ENCODE measurements at regions not wholly inside any gene's neighbourhood (a gene's known extent, or its start where the extent isn't known, plus 50 kb on each side); places are given as distances from the start of the nearest gene placed in this dataset.
"Not testable (repeated sequence)": the region's sequence is repeated elsewhere in the genome, so short reads cannot be mapped to it uniquely, and the experiment has no call there.

DNA sequence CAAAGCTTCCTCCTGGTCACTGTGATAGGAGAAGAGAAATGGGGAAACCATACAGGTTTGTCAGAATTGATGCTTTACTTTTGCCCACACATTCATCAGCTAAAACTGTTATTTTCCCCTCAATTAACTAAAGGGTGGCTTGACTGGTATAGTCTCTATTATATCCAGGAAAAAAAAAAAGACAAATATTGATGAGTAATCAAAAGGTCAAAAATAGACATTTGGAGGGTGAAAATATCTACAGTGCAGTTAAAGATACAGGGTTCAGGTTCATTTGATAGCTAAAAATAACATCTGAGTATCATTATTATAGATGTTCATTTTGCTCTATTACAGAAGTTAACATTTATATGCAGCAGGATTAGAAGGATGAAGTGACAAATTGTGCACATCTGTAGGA, 577.6 kb upstream of the FAM98A start:
- Histone ChIP-seq H3K4me3 (ENCODE audit: low read length in 2 of 2) (no peak overlapping the region), H3K9me3 (ENCODE audit: control insufficient read depth, low read length) (no peaks in the 10 kb centered on the region), H3K27ac (ENCODE audit: low read depth in 1 of 2, low read length in 2 of 2) (no peak overlapping the region), H3K36me3 (ENCODE audit: control insufficient read depth in 1 of 2, insufficient read depth in 2 of 2, low read length in 1 of 2) (no peaks in the 10 kb centered on the region), H3K4me1 (ENCODE audit: control insufficient read depth in 1 of 2, insufficient read depth in 2 of 2, low read length in 2 of 2) (no peaks in the 10 kb centered on the region), H3K27me3 (ENCODE audit: control insufficient read depth in 1 of 2, insufficient read depth in 2 of 2, low read length in 1 of 2) (no peaks in the 10 kb centered on the region)
- DNase-seq, result no peak
- intact Hi-C loops (cut with DNase I), result no loop called here
- ATAC-seq (ENCODE audit: low FRiP score), result no peak

DNA sequence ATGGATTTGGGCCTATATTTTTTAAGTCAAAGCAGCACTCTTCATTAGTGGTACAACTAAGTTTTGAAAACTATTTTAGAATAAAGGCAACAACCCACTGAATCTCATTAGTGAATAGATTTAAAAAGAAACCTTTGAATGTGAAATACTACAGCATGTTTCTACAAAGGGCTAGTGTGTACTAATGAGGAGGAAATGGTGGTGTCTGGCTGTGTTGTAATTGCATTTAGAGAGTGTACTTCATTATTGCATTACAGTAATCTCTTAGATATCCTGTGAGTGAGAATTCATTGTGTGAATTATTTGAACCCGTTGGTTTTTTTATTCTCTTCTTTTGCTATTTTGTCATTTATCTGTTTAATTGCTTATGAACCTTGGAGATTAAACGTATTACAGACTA, 575.4 kb upstream of the FAM98A start:
- no peaks in the 10 kb centered on the region for H3K9me3 ChIP-seq (ENCODE audit: control insufficient read depth, low read length)
- ATAC-seq (ENCODE audit: low FRiP score), result no peak
- 74 to 83% methylated on average over 2 of the region's 2 CpGs for WGBS, 2 donors
- no peaks in the 10 kb centered on the region for H3K27me3 ChIP-seq (ENCODE audit: control insufficient read depth in 1 of 2, insufficient read depth in 2 of 2, low read length in 1 of 2)
- DNase-seq, result no peak
- H3K36me3 ChIP-seq (ENCODE audit: control insufficient read depth in 1 of 2, insufficient read depth in 2 of 2, low read length in 1 of 2), result no peaks in the 10 kb centered on the region
- H3K4me3 ChIP-seq (ENCODE audit: low read length in 2 of 2), result no peak overlapping the region
- intact Hi-C loops (cut with DNase I), result no loop called here
- H3K4me1 ChIP-seq (ENCODE audit: control insufficient read depth in 1 of 2, insufficient read depth in 2 of 2, low read length in 2 of 2), result no peaks in the 10 kb centered on the region
- no peak overlapping the region for H3K27ac ChIP-seq (ENCODE audit: low read depth in 1 of 2, low read length in 2 of 2)

DNA sequence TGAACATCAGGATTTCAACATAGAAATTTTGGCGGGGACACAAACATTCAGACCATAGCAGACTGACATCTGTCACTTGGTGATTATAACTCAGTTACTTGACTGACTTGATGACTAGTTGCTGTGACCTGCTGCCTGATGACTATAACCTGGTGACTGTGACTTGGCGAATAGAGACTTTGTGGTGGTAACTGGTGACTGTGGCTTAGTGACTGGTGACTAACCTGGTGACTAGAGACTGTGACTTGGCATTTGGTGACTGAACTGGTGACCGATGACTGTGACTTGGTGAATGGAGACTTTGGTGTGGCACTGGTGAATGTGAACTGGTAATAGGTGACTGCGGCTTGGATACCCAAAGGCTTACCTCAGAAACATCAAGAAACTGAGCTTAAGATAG, 563.1 kb upstream of the FAM98A start:
- no peak for ATAC-seq (ENCODE audit: low FRiP score)
- Histone ChIP-seq H3K27ac (ENCODE audit: low read depth in 1 of 2, low read length in 2 of 2) (no peak overlapping the region), H3K27me3 (ENCODE audit: control insufficient read depth in 1 of 2, insufficient read depth in 2 of 2, low read length in 1 of 2) (no peaks in the 10 kb centered on the region), H3K4me3 (ENCODE audit: low read length in 2 of 2) (no peak overlapping the region), H3K4me1 (ENCODE audit: control insufficient read depth in 1 of 2, insufficient read depth in 2 of 2, low read length in 2 of 2) (no peaks in the 10 kb centered on the region), H3K36me3 (ENCODE audit: control insufficient read depth in 1 of 2, insufficient read depth in 2 of 2, low read length in 1 of 2) (no peaks in the 10 kb centered on the region), H3K9me3 (ENCODE audit: control insufficient read depth, low read length) (no peaks in the 10 kb centered on the region)
- 93 to 94% methylated on average over 4 of the region's 4 CpGs for WGBS, 2 donors
- DNase-seq, result no peak
- intact Hi-C loops (cut with DNase I), result no loop called here

DNA sequence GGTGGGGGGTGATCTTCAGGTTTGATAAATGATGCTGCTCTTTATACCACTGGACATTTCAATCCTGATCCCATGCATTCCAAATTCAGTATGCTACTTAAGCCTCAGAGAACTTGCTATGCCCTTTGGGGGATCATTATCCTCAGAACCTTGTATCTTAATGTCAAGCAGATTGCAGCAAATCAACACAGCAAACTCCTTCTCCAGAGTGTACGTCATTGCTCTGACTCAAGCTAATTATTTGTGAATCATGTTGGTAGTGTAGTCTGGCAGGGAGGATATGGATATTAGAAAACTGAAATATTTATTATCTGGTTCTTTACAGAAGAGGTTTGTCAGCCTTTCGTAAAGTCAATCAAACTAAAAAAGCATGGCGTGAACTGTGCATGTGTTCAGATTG, 562.5 kb upstream of the FAM98A start:
- no peak for ATAC-seq (ENCODE audit: low FRiP score)
- H3K36me3 ChIP-seq (ENCODE audit: control insufficient read depth in 1 of 2, insufficient read depth in 2 of 2, low read length in 1 of 2), result no peaks in the 10 kb centered on the region
- no peaks in the 10 kb centered on the region for H3K4me1 ChIP-seq (ENCODE audit: control insufficient read depth in 1 of 2, insufficient read depth in 2 of 2, low read length in 2 of 2)
- no peak overlapping the region for H3K4me3 ChIP-seq (ENCODE audit: low read length in 2 of 2)
- intact Hi-C loops (cut with DNase I), result no loop called here
- WGBS, 2 donors, result 67 to 74% methylated on average over 3 of the region's 3 CpGs
- no peak for DNase-seq
- no peaks in the 10 kb centered on the region for H3K27me3 ChIP-seq (ENCODE audit: control insufficient read depth in 1 of 2, insufficient read depth in 2 of 2, low read length in 1 of 2)
- no peak overlapping the region for H3K27ac ChIP-seq (ENCODE audit: low read depth in 1 of 2, low read length in 2 of 2)
- H3K9me3 ChIP-seq (ENCODE audit: control insufficient read depth, low read length), result no peaks in the 10 kb centered on the region

DNA sequence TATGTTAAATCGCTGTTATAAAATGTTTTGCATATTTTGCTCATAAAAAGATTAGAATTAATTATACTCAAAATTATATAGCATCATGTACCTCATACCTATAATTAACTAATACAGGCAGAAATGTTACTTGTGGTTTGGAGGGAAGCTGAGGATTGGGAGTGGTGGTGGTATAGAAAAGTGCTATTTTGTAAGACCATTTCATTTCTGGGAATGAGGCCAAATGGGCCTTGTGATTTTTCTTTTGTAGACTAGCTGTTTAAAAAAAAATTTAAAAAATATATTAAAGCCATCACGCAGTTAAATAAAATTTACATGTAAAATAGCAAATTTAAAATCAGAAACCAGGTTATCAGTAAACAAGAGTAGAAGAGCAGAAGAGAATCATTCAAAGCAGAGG, 560.8 kb upstream of the FAM98A start:
- WGBS, 2 donors, result 74 to 80% methylated on average over 2 of the region's 2 CpGs
- ATAC-seq (ENCODE audit: low FRiP score), result no peak
- no peak for DNase-seq
- no peaks in the 10 kb centered on the region for H3K9me3 ChIP-seq (ENCODE audit: control insufficient read depth, low read length)
- H3K4me1 ChIP-seq (ENCODE audit: control insufficient read depth in 1 of 2, insufficient read depth in 2 of 2, low read length in 2 of 2), result no peaks in the 10 kb centered on the region
- no peak overlapping the region for H3K4me3 ChIP-seq (ENCODE audit: low read length in 2 of 2)
- intact Hi-C loops (cut with DNase I), result no loop called here
- no peak overlapping the region for H3K27ac ChIP-seq (ENCODE audit: low read depth in 1 of 2, low read length in 2 of 2)
- no peaks in the 10 kb centered on the region for H3K36me3 ChIP-seq (ENCODE audit: control insufficient read depth in 1 of 2, insufficient read depth in 2 of 2, low read length in 1 of 2)
- no peaks in the 10 kb centered on the region for H3K27me3 ChIP-seq (ENCODE audit: control insufficient read depth in 1 of 2, insufficient read depth in 2 of 2, low read length in 1 of 2)

DNA sequence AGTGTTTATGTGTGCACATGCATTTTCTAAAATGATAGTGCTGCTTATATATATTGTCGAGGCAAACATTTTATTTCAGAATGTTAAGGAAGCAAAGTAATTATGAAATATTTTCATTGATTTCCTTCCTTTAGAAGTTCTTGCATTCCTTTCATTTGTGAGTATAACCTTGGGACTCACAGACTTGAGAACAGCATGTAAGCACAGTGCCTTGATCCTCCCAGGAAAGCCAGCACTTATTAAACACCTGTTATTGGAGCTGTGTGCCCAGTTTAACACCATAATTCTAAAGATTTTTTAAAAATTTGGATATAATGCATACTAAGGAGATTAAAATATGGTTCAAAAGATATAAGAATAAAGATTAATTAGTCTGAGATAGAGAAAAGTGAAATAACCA, 554.4 kb upstream of the FAM98A start:
- no peak for DNase-seq
- WGBS, 2 donors, result 80 to 81% methylated on average over 1 of the region's 1 CpG
- ATAC-seq (ENCODE audit: low FRiP score), result no peak
- Histone ChIP-seq H3K36me3 (ENCODE audit: control insufficient read depth in 1 of 2, insufficient read depth in 2 of 2, low read length in 1 of 2) (no peaks in the 10 kb centered on the region), H3K9me3 (ENCODE audit: control insufficient read depth, low read length) (no peaks in the 10 kb centered on the region), H3K27ac (ENCODE audit: low read depth in 1 of 2, low read length in 2 of 2) (no peak overlapping the region), H3K4me1 (ENCODE audit: control insufficient read depth in 1 of 2, insufficient read depth in 2 of 2, low read length in 2 of 2) (no peaks in the 10 kb centered on the region), H3K27me3 (ENCODE audit: control insufficient read depth in 1 of 2, insufficient read depth in 2 of 2, low read length in 1 of 2) (no peaks in the 10 kb centered on the region), H3K4me3 (ENCODE audit: low read length in 2 of 2) (no peak overlapping the region)
- intact Hi-C loops (cut with DNase I), result no loop called here

DNA sequence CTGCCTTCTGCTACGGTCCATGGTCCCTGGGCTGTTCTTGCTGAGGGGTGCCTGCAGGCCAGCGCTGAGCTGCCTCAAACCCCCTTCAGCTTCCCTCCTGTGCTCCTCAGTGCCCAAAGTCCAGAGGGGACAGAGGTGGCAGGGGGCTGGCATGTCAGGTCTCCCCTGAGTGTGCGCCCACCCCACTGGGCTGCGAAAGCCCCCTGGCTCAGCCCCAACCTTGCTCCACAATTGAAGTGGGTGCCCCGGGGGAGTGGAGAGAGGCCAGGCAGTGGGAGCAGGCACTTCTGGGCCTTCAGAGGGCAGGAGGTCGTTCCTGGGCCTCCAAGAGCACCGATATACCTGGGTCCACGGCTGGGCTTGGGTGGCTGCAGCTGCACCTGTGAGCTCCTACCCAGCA, 548.7 kb upstream of the FAM98A start:
- no peak overlapping the region for H3K4me3 ChIP-seq (ENCODE audit: low read length in 2 of 2)
- no peaks in the 10 kb centered on the region for H3K4me1 ChIP-seq (ENCODE audit: control insufficient read depth in 1 of 2, insufficient read depth in 2 of 2, low read length in 2 of 2)
- H3K36me3 ChIP-seq (ENCODE audit: control insufficient read depth in 1 of 2, insufficient read depth in 2 of 2, low read length in 1 of 2), result no peaks in the 10 kb centered on the region
- ATAC-seq (ENCODE audit: low FRiP score) (no peak), DNase-seq (no peak)
- intact Hi-C loops (cut with DNase I), result no loop called here
- no peaks in the 10 kb centered on the region for H3K27me3 ChIP-seq (ENCODE audit: control insufficient read depth in 1 of 2, insufficient read depth in 2 of 2, low read length in 1 of 2)
- 89 to 93% methylated on average over 8 of the region's 8 CpGs for WGBS, 2 donors
- H3K27ac ChIP-seq (ENCODE audit: low read depth in 1 of 2, low read length in 2 of 2), result no peak overlapping the region
- no peaks in the 10 kb centered on the region for H3K9me3 ChIP-seq (ENCODE audit: control insufficient read depth, low read length)

DNA sequence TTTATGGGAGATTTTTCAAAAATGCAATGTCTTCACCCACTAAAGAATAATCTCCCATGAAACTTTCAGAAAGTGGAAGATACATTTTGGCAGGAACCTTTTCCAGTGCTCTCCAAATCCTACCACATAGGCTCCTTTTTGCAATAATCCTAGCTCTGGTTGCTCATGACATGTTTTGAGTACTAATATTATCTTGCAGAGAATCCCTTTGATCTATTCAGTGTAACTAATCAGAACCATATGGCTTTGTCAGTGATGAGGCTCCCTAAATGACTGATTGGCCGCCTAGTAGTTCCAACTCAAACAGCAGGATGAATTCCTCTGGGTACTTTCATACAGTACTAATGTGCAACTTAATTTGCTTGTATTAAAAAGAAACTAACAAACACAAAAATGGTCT, 544.0 kb upstream of the FAM98A start:
- WGBS, 2 donors, result 35 to 53% methylated on average over 1 of the region's 1 CpG
- Histone ChIP-seq H3K27me3 (ENCODE audit: control insufficient read depth in 1 of 2, insufficient read depth in 2 of 2, low read length in 1 of 2) (no peaks in the 10 kb centered on the region), H3K27ac (ENCODE audit: low read depth in 1 of 2, low read length in 2 of 2) (no peak overlapping the region), H3K9me3 (ENCODE audit: control insufficient read depth, low read length) (no peaks in the 10 kb centered on the region), H3K4me1 (ENCODE audit: control insufficient read depth in 1 of 2, insufficient read depth in 2 of 2, low read length in 2 of 2) (no peaks in the 10 kb centered on the region), H3K4me3 (ENCODE audit: low read length in 2 of 2) (no peak overlapping the region), H3K36me3 (ENCODE audit: control insufficient read depth in 1 of 2, insufficient read depth in 2 of 2, low read length in 1 of 2) (no peaks in the 10 kb centered on the region)
- DNase-seq (no peak), ATAC-seq (ENCODE audit: low FRiP score) (no peak)
- intact Hi-C loops (cut with DNase I), result no loop called here

DNA sequence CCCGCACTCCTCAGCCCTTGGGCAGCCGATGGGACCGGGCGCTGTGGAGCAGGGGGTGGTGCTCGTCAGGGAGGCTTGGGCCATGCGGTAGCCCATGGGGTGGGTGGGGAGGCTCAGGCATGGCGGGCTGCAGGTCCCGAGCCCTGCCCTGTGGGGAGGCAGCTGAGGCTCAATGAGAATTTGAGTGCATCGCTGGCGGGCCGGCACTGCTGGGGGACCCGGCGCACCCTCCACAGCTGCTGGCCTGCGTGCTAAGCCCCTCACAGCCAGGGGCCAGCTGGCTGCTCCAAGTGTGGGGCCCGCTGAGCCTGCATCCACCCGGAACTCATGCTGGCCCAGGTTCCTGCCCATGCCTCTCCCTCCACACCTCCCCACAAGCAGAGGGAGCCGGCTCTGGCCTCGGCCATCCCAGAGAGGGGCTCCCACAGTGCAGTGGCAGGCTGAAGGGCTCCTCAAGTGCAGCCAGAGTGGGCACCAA, 543.5 kb upstream of the FAM98A start:
- H3K27me3 ChIP-seq (ENCODE audit: control insufficient read depth in 1 of 2, insufficient read depth in 2 of 2, low read length in 1 of 2); H3K9me3 ChIP-seq (ENCODE audit: control insufficient read depth, low read length); DNase-seq; H3K4me1 ChIP-seq (ENCODE audit: control insufficient read depth in 1 of 2, insufficient read depth in 2 of 2, low read length in 2 of 2); ATAC-seq (ENCODE audit: low FRiP score); H3K4me3 ChIP-seq (ENCODE audit: low read length in 2 of 2); H3K27ac ChIP-seq (ENCODE audit: low read depth in 1 of 2, low read length in 2 of 2); intact Hi-C loops (cut with DNase I); H3K36me3 ChIP-seq (ENCODE audit: control insufficient read depth in 1 of 2, insufficient read depth in 2 of 2, low read length in 1 of 2): not testable (repeated sequence)
- WGBS, 2 donors, result 91 to 96% methylated on average over 13 to 18 of the region's 18 CpGs

Data from aorta (tissue), 5 donors.